ENCODE measurements at regions not wholly inside any gene's neighbourhood (a gene's known extent, or its start where the extent isn't known, plus 50 kb on each side); places are given as distances from the start of the nearest gene placed in this dataset.
A peak's percentile ranks its signal among the peaks of the same experiment; 100 is the strongest.

DNA sequence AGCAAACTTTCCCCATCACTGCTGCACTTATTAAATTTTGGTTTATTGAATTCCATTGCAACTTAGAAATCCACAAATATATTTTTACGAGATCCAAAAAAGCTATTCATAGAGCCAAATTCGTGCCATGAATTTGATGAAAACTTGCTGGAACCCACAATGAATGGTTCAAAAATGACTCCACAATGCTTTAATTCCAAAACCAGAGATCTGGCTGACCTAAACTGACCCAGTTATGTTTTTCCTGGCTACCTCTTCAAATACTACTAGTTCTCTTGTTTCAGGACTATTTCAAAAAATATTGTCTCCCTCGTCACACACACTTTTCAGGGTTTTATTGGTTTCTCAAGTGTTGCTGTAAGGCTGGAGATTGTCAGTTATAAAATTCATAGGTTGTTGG, 474.8 kb downstream of the PDGFC start:
- no peak for DNase-seq (ENCODE audit: low read depth)

DNA sequence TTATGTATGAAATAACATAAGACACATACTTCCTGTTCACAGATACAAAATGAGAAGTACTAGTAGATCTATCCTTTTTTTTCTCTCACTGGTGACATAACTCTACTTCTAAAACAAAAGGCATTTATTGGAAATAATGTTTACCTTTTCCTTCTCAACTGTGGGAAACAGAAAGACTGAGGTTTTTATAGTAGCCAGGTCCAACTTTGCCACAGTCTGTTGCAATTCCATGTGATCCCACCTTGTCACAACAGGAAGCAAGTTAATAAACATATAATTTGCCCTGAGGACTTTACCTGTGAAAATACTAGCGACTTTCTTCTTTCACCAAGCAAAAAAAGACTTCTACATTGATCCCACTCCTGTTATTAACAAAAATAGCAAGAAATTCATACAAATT, 475.8 kb downstream of the PDGFC start:
- no peak for DNase-seq (ENCODE audit: low read depth)

DNA sequence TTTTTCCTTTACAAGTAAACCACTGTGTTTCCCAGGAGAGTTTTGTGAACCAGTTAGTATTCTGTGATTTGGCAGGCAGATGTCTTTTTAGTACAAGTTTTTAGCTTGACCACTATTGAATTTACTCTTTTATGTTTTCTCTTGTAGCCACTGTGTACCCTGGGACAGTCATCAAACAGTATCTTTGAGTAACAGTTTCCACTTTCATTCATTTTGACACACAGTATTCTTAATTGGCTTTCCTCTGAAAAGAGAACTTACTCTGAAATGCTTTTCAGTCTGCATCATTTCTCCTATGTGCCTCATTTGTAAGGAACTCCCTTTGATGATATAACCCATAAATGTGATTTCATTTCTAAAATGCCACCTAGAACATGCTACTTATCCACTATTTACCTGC, 476.5 kb downstream of the PDGFC start:
- DNase-seq (ENCODE audit: low read depth): no peak

DNA sequence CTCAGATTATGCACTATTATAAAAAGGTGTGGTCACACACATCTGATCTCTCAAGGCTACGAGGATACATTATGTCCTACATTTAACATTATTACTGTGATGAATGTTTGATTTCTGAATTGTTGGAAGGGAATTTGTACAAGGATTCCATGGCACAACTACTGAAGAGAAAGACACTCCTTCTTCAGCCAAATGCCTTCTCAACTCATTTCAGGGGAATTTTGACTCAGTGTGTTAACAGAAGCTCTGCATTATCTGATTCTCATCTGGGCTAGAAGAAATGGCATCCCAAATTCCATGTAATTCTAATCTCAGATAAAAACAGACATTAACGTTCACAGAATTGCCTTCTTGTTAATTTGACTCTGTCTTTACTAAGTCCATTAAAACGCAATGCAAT, 477.7 kb downstream of the PDGFC start:
- DNase-seq (ENCODE audit: low read depth): no peak

GRCh38 chr4:156487107-156487506, 484.5 kb downstream of the PDGFC start:
- DNase-seq (ENCODE audit: low read depth): no peak

DNA sequence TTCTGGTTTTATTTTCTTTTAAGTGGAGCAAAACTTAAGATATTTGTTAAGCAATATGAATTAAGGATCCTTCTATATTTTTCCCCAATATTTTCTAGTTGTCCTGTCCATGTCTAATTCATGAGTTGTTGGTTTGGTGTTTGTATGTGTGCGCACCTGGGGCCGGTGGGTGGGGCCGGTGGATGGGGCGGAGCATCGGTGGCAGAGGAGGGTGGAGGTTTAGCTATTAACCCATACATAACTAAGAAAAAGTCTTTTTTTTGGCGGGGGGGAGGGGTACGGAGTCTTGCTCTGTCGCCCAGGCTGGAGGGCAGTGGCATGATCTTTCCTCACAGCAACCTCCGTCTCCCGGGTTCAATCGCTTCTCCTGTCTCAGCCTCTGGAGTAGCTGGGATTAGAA, 489.8 kb downstream of the PDGFC start:
- DNase-seq (ENCODE audit: low read depth): no peak

- no peak for DNase-seq (ENCODE audit: low read depth)
Measured at GRCh38 chr4:156477636-156478035, 494.0 kb downstream of the PDGFC start.

GRCh38 chr4:156476359-156476758, 495.2 kb downstream of the PDGFC start:
- peak; percentile 98 for DNase-seq (ENCODE audit: low read depth)

GRCh38 chr4:156475322-156475721, 496.3 kb downstream of the PDGFC start:
- DNase-seq (ENCODE audit: low read depth): peak; percentile 71

DNA sequence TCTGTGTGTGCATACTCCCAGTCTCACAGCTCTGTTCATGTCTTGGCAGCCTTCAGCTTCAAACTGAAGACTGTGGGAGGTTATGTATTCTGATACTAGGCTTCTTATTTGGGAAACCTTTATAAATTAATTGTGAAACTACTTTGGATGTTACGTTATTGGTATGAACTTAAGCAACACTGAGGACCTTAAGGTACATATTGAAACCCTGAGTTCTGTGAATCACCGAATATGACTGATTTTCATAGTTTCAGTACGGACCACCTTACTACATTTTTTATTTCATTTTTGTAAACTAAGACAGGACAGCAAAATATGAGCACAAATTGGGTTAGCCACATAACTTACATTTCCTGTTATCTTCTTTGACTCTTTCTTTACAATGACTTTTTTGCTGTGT, 498.4 kb downstream of the PDGFC start:
- DNase-seq (ENCODE audit: low read depth): no peak

- DNase-seq (ENCODE audit: low read depth): no peak
Measured at GRCh38 chr4:156472624-156473023, 499.0 kb downstream of the PDGFC start.

- no peak for DNase-seq (ENCODE audit: low read depth)
Measured at GRCh38 chr4:156459584-156459983, 505.9 kb upstream of the CTSO start.

GRCh38 chr4:156456830-156457229, 503.2 kb upstream of the CTSO start:
- DNase-seq (ENCODE audit: low read depth): no peak

DNA sequence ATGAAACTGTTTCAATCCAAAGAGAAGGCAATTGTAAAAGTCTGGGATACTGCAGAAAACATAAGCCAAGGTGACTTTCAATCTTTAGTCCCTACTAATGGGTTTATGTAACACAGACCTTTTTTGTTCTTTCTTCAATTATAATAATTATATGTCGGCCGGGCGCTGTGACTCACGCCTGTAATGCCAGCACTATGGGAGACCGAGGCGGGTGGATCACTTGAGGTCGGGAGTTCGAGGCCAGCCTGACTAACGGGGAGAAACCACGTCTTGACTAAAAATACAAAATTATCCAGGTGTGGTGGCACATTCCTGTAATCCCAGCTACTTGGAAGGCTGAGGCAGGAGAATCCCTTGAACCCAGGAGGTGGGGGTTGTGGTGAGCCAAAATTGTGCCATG, 489.8 kb upstream of the CTSO start:
- no peak for DNase-seq (ENCODE audit: low read depth)

DNA sequence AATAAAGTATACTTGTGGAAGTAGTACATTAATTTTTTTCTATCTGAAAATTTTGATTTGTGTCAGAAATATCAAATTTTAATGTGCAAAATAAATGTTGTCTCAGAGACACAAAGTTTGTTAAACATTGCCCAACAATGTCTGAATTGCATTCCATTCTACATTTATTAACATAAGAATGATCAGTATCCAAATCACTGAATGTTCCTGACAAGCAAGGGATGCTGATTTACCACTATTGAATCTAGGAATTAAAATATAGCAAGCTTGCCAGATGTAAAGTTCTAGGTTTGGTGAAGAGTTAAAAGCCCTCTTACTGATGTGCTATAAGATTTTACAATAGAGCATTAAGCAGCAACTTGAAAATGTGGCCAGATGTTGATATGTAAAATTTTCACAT, 489.2 kb upstream of the CTSO start:
- no peak for DNase-seq (ENCODE audit: low read depth)

DNA sequence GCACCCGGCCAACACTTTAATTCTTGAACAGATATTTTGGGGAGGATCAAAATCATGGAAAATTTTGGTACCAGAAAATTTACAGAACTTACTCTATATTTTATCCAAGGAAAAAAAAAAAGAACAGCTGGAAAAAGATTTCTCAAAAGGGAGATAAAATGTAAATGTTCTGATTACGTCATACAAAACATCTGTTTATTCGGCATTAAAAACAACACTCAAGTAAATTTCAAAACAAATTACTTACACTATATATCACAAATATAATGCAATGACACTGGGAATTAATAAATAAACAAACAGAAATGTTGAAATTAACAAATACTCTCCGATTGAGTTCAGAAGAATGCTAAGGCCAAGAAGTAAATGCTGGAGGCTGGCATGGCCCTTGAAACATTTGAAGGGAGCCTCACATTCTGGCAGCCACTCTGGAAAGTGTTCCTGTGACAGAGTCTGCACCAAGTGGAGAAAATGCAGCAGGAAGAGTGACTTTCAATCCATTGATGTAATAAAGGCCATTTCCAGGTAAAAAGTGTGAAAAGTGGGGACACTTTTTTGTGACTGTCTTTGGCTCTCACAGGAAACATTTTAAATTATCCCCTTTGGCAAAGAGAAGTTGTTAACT, 486.0 kb upstream of the CTSO start:
- no peak for DNase-seq (ENCODE audit: low read depth)

- no peak for DNase-seq (ENCODE audit: low read depth)
Measured at GRCh38 chr4:156437666-156438065, 484.0 kb upstream of the CTSO start.

DNA sequence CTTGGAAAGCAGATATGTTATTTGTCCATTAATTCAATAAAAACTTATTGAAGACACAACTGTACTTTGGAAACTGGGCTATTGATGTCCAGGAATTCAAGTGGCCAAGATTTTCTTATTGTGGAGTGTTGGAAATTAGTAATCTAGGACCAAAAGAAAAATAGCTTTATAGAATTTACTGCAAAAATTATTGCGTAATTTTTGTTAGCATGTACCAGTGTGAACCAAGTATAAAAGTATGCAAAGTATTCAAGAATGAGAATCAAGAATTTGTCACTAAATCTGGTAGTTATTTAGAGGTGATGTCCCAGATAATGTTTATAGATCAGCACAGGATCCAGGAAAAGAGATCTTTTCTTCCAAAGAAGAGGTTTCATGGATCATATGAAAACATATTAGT, 468.9 kb upstream of the CTSO start:
- no peak for DNase-seq (ENCODE audit: low read depth)

DNA sequence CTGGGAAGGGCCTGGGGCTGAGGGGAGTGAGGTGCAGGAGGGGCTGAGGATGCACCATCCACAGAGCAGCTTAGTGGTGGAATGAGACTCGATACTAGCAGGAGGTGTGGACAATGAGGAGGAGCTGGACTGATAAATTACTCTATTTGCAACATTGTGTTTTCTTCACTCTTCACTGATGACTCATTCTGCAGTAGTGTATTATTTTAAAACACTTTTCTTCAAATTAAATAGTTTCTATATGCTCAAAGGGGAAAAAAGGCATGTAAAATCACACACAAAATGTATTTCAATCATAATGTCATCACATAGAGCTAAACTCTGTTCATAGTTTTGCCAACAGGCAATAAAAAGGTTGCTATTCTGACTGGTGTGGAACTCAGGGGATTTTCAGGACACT, 467.0 kb upstream of the CTSO start:
- DNase-seq (ENCODE audit: low read depth): no peak

GRCh38 chr4:156419080-156419685, 465.5 kb upstream of the CTSO start:
- DNase-seq (ENCODE audit: low read depth): no peak

GRCh38 chr4:156414406-156414805, 460.7 kb upstream of the CTSO start:
- no peak for DNase-seq (ENCODE audit: low read depth)

- DNase-seq (ENCODE audit: low read depth): no peak
Measured at GRCh38 chr4:156413239-156414135, 459.8 kb upstream of the CTSO start.

DNA sequence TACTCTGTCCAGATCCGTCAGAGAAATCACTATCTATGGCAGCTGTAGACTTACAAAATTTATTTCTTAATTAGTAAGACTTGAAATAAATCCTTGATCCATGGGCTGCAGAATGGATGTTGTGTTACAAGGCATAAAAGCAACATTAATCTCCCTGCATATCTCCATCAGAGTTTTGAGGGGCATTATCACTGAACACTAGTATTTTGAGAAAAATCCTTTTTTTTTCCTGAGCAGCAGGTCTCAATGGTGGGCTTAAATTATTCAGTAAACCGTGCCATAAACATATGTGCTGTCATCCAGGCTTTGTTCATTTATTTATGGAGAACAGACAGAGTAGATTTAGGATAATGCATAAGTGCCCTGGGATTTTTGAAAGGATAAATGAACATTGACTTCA, 457.9 kb upstream of the CTSO start:
- DNase-seq (ENCODE audit: low read depth): no peak
